ENCODE measurements at regions not wholly inside any gene's neighbourhood (a gene's known extent, or its start where the extent isn't known, plus 50 kb on each side); places are given as distances from the start of the nearest gene placed in this dataset.
A peak's percentile ranks its signal among the peaks of the same experiment; 100 is the strongest.

- DNase-seq (ENCODE audit: low spot score) = no peak
These were observed 202.1 kb upstream of the KLF4 start for GRCh38 chr9:107691664-107692063.

- no peak for DNase-seq (ENCODE audit: low spot score)
These were observed 200.5 kb upstream of the KLF4 start for GRCh38 chr9:107690021-107690420.

- no peak for DNase-seq (ENCODE audit: low spot score)
These were observed 199.2 kb upstream of the KLF4 start for GRCh38 chr9:107688728-107689127.

GRCh38 chr9:107685901-107686300 lies 196.3 kb upstream of the KLF4 start:
- DNase-seq (ENCODE audit: low spot score) = no peak

GRCh38 chr9:107685376-107685775 lies 195.8 kb upstream of the KLF4 start:
- DNase-seq (ENCODE audit: low spot score) = no peak

GRCh38 chr9:107684224-107684623 lies 194.7 kb upstream of the KLF4 start:
- no peak for DNase-seq (ENCODE audit: low spot score)

GRCh38 chr9:107683566-107683965 lies 194.0 kb upstream of the KLF4 start:
- DNase-seq (ENCODE audit: low spot score) = no peak

- DNase-seq (ENCODE audit: low spot score) = peak; percentile 28
These were observed 192.4 kb upstream of the KLF4 start for GRCh38 chr9:107681988-107682387.

GRCh38 chr9:107675351-107676259 lies 186.0 kb upstream of the KLF4 start:
- DNase-seq (ENCODE audit: low spot score) = no peak

GRCh38 chr9:107674721-107675277 lies 185.2 kb upstream of the KLF4 start:
- no peak for DNase-seq (ENCODE audit: low spot score)

- DNase-seq (ENCODE audit: low spot score) = no peak
These were observed 184.5 kb upstream of the KLF4 start for GRCh38 chr9:107673861-107674720.

- no peak for DNase-seq (ENCODE audit: low spot score)
These were observed 182.0 kb upstream of the KLF4 start for GRCh38 chr9:107671588-107671987.

GRCh38 chr9:107669422-107669821 lies 179.9 kb upstream of the KLF4 start:
- no peak for DNase-seq (ENCODE audit: low spot score)

GRCh38 chr9:107667231-107668070 lies 177.9 kb upstream of the KLF4 start:
- no peak for DNase-seq (ENCODE audit: low spot score)

GRCh38 chr9:107665057-107665456 lies 175.5 kb upstream of the KLF4 start:
- DNase-seq (ENCODE audit: low spot score) = no peak

- DNase-seq (ENCODE audit: low spot score) = no peak
These were observed 171.4 kb upstream of the KLF4 start for GRCh38 chr9:107660976-107661375.

- DNase-seq (ENCODE audit: low spot score) = no peak
These were observed 163.8 kb upstream of the KLF4 start for GRCh38 chr9:107653263-107653821.

GRCh38 chr9:107650995-107651394 lies 161.4 kb upstream of the KLF4 start:
- DNase-seq (ENCODE audit: low spot score) = no peak

- DNase-seq (ENCODE audit: low spot score) = no peak
These were observed 160.8 kb upstream of the KLF4 start for GRCh38 chr9:107650321-107650720.

GRCh38 chr9:107648153-107648715 lies 158.7 kb upstream of the KLF4 start:
- no peak for DNase-seq (ENCODE audit: low spot score)

GRCh38 chr9:107647611-107648010 lies 158.0 kb upstream of the KLF4 start:
- DNase-seq (ENCODE audit: low spot score) = no peak

All from iPS-NIHi11 (cell line).